ENCODE measurements at regions not wholly inside any gene's neighbourhood (a gene's known extent, or its start where the extent isn't known, plus 50 kb on each side); places are given as distances from the start of the nearest gene placed in this dataset.

DNA sequence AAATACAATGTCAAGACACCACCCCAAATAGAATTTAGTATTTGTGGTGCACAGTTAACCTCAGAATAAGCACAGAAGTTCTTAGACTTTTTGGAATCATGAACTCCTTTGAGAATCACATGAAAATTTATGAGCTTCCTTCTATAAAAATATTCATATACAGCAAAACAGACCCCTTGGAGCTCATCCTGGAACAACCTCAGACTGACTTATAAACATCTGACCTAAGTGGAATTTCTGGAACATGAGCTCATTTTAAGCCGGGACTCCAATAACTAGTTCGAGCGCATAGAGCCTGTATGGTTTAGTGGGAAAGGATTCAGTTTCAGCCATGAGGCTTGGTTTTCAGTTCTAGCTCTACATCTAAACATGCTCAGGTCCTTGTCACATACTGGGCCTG is 192.3 kb downstream of the DEPDC1B start:
- TF ChIP-seq, protein P1, sequence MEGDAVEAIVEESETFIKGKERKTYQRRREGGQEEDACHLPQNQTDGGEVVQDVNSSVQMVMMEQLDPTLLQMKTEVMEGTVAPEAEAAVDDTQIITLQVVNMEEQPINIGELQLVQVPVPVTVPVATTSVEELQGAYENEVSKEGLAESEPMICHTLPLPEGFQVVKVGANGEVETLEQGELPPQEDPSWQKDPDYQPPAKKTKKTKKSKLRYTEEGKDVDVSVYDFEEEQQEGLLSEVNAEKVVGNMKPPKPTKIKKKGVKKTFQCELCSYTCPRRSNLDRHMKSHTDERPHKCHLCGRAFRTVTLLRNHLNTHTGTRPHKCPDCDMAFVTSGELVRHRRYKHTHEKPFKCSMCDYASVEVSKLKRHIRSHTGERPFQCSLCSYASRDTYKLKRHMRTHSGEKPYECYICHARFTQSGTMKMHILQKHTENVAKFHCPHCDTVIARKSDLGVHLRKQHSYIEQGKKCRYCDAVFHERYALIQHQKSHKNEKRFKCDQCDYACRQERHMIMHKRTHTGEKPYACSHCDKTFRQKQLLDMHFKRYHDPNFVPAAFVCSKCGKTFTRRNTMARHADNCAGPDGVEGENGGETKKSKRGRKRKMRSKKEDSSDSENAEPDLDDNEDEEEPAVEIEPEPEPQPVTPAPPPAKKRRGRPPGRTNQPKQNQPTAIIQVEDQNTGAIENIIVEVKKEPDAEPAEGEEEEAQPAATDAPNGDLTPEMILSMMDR (conservative IDR thresholded peaks at IDR 0.05; ENCODE audit: low read depth, low read length) = no peak
- TF ChIP-seq RAD21 (IDR thresholded peaks at IDR 0.05; ENCODE audit: low read length) (no peak), SMC3 (IDR thresholded peaks at IDR 0.05; ENCODE audit: low read depth, low read length) (no peak), POLR2A (IDR thresholded peaks at IDR 0.05; ENCODE audit: low read depth, low read length) (no peak), RCOR1 (IDR thresholded peaks at IDR 0.05; ENCODE audit: insufficient replicate concordance, low read length) (no peak), CHD1 (IDR thresholded peaks at IDR 0.05; ENCODE audit: low read depth, low read length) (no peak), RFX5 (IDR thresholded peaks at IDR 0.05; ENCODE audit: low read depth, low read length) (no peak)
- TF ChIP-seq, protein P2, sequence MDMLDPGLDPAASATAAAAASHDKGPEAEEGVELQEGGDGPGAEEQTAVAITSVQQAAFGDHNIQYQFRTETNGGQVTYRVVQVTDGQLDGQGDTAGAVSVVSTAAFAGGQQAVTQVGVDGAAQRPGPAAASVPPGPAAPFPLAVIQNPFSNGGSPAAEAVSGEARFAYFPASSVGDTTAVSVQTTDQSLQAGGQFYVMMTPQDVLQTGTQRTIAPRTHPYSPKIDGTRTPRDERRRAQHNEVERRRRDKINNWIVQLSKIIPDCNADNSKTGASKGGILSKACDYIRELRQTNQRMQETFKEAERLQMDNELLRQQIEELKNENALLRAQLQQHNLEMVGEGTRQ (IDR thresholded peaks at IDR 0.05; ENCODE audit: low read depth, low read length) = no peak
